ENCODE measurements at regions not wholly inside any gene's neighbourhood (a gene's known extent, or its start where the extent isn't known, plus 50 kb on each side); places are given as distances from the start of the nearest gene placed in this dataset.
A peak's percentile ranks its signal among the peaks of the same experiment; 100 is the strongest.
"Not testable (repeated sequence)": the region's sequence is repeated elsewhere in the genome, so short reads cannot be mapped to it uniquely, and the experiment has no call there.

DNA sequence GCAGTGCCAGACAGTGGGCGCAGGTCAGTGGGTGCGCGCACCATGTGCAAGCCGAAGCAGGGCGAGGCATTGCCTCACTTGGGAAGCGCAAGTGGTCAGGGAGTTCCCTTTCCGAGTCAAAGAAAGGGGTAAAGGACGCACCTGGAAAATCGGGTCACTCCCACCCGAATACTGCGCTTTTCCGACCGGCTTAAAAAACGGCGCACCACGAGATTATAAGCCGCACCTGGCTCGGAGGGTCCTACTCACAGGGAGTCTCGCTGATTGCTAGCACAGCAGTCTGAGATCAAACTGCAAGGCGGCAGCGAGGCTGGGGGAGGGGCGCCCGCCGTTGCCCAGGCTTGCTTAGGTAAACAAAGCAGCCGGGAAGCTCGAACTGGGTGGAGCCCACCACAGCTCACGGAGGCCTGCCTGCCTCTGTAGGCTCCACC lies 77.9 kb downstream of the NR4A2 start:
- peak overlapping the region; percentile 12 for H3K4me3 ChIP-seq (replicated peaks; ENCODE audit: low read depth, low read length)
- not testable (repeated sequence) for DNase-seq (ENCODE audit: low read depth)

DNA sequence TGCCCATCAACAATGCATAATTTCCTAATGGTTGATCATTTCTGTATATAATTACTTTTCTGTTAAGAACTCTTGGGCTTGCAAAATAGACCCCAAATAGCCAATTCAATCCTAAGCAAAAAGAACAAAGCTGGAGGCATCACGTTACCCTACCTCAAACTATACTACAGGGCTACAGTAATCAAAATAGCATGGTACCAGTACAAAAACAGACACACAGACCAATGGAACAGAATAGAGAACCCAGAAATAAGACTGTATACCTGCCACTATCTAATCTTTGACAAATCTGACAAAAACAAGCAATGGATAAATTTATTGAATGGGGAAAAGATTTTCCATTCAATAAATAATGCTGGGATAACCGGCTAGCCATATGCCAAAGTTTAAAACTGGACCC lies 78.8 kb downstream of the NR4A2 start:
- DNase-seq (ENCODE audit: low read depth) = no peak
- H3K4me3 ChIP-seq (replicated peaks; ENCODE audit: low read depth, low read length) = no peak overlapping the region
- TF ChIP-seq, protein P1, sequence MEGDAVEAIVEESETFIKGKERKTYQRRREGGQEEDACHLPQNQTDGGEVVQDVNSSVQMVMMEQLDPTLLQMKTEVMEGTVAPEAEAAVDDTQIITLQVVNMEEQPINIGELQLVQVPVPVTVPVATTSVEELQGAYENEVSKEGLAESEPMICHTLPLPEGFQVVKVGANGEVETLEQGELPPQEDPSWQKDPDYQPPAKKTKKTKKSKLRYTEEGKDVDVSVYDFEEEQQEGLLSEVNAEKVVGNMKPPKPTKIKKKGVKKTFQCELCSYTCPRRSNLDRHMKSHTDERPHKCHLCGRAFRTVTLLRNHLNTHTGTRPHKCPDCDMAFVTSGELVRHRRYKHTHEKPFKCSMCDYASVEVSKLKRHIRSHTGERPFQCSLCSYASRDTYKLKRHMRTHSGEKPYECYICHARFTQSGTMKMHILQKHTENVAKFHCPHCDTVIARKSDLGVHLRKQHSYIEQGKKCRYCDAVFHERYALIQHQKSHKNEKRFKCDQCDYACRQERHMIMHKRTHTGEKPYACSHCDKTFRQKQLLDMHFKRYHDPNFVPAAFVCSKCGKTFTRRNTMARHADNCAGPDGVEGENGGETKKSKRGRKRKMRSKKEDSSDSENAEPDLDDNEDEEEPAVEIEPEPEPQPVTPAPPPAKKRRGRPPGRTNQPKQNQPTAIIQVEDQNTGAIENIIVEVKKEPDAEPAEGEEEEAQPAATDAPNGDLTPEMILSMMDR (IDR thresholded peaks at IDR 0.05; ENCODE audit: low read length, missing control alignments) = no peak

DNA sequence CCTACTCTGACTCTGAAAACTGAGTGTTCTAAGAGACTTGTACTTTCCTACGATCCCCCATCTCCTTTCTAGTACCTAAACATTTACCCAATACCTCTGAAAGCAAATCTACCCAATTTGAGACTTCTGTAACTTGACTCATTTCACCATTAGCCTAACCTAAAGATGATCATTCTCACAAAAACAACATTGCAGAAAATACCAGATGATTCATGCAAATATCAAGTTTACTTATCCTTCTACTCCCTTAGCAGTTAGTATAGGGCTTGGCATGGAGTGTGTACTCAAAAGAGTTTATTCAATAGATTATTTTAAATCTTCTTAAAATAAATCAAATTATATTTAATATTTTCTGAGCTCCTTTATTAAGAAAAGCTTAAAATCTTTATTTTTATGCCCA lies 89.6 kb downstream of the NR4A2 start:
- TF ChIP-seq, protein P1 (IDR thresholded peaks at IDR 0.05; ENCODE audit: low read length, missing control alignments) = no peak
- no peak overlapping the region for H3K4me3 ChIP-seq (replicated peaks; ENCODE audit: low read depth, low read length)
- DNase-seq (ENCODE audit: low read depth) = no peak

DNA sequence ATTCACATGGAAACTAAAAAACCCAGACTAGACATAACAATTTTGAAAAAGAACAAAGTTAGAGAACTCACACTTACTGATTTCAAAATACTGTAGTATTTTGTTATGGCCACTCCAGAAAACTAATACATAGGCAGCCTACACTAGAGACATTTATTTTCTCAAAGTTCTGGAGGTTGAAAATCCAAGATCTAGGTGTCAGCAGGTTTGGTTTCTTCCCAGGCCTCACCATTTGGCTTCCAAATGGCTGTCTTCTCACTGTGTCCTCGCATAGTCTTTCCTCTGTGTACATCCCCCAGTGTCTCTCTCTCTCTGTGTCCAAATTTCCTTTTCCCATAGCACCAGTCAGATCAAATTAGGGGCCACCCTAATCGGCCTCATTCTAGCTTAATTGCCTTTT lies 95.0 kb downstream of the NR4A2 start:
- no peak overlapping the region for H3K4me3 ChIP-seq (replicated peaks; ENCODE audit: low read depth, low read length)
- TF ChIP-seq, protein P1 (IDR thresholded peaks at IDR 0.05; ENCODE audit: low read length, missing control alignments) = no peak
- DNase-seq (ENCODE audit: low read depth) = no peak

DNA sequence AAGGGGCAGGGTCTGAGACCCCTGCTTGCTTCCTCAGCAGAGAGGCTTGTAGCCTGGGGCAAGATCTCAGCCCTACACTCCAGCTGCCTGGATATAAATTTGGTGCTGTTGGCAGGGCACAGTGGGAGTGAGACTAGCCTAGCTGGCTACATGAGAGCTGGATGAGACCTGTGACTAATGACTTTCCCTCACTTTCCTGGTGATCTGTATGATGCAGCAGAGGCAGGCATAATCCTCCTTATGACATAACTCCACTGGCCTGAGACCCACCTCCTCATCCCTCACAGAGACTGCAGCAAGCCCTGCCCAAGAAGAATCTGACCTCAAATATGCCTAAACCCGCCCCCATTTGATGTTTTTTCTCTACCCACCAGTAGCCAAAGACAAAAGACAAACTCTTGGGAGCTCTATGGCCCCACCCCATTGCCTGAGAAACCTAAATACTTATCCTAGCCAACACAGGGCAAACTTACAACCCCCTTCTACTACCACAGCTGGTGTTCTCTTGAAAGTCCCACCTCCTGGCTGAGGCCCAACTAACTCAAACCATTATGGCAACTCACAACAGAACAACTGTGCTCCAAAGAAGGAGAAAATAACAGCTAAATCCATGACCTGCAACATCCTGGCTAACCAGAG lies 102.7 kb downstream of the NR4A2 start:
- TF ChIP-seq, protein P1 (IDR thresholded peaks at IDR 0.05; ENCODE audit: low read length, missing control alignments) = no peak
- H3K4me3 ChIP-seq (replicated peaks; ENCODE audit: low read depth, low read length) = no peak overlapping the region
- no peak for DNase-seq (ENCODE audit: low read depth)

DNA sequence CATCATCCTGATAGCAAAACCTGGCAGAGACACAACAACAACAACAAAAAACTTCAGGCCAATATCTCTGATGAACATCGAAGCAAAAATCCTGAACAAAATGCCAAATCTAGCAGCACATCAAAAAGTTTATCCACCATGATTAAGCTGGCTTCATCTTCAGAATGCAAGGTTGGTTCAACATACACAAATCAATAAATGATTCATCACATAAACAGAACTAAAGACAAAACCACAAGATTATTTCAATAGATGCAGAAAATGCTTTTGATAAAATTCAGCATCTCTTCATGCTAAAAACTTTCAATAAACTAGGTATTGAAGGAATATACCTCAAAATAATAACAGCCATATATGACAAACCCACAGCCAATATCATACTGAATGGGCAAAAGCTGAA lies 109.2 kb downstream of the NR4A2 start:
- not testable (repeated sequence) for DNase-seq (ENCODE audit: low read depth); H3K4me3 ChIP-seq (replicated peaks; ENCODE audit: low read depth, low read length)

DNA sequence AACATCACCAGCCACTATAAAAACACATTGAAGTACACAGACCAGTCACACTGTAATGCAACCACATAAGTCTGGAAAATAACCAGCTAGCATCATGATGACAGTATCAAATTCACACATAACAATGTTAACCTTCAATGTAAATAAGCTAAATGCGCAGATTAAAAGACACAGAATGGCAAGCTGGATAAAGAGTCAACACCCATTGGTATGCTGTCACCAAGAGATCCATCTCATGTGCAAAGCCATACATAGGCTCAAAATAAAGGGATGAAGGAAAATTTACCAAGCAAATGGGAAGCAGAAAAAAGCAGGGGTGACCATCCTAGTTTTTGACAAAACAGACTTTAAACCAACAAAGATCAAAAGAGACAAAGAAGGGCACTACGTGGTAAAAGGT lies 110.8 kb downstream of the NR4A2 start:
- TF ChIP-seq, protein P1 (IDR thresholded peaks at IDR 0.05; ENCODE audit: low read length, missing control alignments) = no peak
- no peak for DNase-seq (ENCODE audit: low read depth)
- H3K4me3 ChIP-seq (replicated peaks; ENCODE audit: low read depth, low read length) = no peak overlapping the region

DNA sequence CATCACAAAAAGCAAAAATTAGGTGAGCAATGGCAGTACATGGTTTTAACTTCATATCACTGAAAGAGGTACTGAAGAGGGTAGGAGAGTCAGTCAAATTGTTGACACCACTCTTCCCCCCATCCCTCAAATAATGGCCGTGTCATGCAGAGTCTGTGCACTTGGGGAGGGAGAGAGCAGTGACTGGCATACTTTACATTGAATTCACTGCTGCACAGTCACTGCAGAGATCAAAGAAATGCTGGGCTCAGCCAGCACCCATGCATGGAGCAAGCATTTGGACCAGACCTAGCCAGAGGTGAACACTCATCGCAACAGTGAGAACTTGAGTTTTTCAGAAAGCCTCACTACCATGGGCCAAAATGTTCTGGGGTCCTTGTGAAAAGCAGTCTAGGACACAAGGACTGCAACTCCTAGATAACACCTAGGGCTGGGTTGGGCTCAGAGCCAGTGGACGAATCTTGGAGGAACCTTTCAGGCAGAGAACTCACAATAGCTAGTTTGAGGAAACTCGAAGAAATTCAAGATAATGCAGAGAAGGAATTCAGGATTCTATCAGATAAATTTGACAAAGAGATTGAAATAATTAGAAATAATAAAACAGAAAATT lies 112.9 kb downstream of the NR4A2 start:
- no peak for DNase-seq (ENCODE audit: low read depth)
- H3K4me3 ChIP-seq (replicated peaks; ENCODE audit: low read depth, low read length) = no peak overlapping the region
- TF ChIP-seq, protein P1 (IDR thresholded peaks at IDR 0.05; ENCODE audit: low read length, missing control alignments) = no peak

Data from fibroblast of pulmonary artery (primary cell).